ENCODE measurements at regions not wholly inside any gene's neighbourhood (a gene's known extent, or its start where the extent isn't known, plus 50 kb on each side); places are given as distances from the start of the nearest gene placed in this dataset.

GRCh38 chr9:555493-555892 lies 286.0 kb upstream of the DMRT1 start:
- no peak for TF ChIP-seq EZH2phosphoT487 (IDR thresholded peaks at IDR 0.05; ENCODE audit: low read depth)
- no peak for TF ChIP-seq CTCF (IDR thresholded peaks at IDR 0.05; ENCODE audit: low read depth, low read length)

All from OCI-LY3 (cell line).